Gastrocnemius medialis (tissue), 4 donors: ENCODE measurements at regions not wholly inside any gene's neighbourhood (a gene's known extent, or its start where the extent isn't known, plus 50 kb on each side); places are given as distances from the start of the nearest gene placed in this dataset.

ENCODE experiments used
- POLR2A ChIP-seq, 2 donors: fragments of 450-650 bp; IDR thresholded peaks; one replicate each; pipeline ENCODE4 v1.6.1; 2017; ENCODE audit warnings: antibody characterized with exemption in 2 of 2, mild to moderate bottlenecking in 2 of 2, moderate library complexity in 2 of 2
- TF ChIP-seq, protein P1 (sequence below), 5 experiments: fragments of 450-650 bp in 3 of 5; fragments of 200-600 bp in 2 of 5; sonication (generic) in 2 of 5; IDR thresholded peaks in 4 of 5; conservative IDR thresholded peaks in 1 of 5; 1 replicate in 4 of 5; 2 replicates in 1 of 5; pipeline ENCODE4 v1.5.1; 2016 to 2019; ENCODE audit warnings: antibody characterized with exemption in 5 of 5, mild to moderate bottlenecking in 3 of 5, moderate library complexity in 3 of 5

DNA sequence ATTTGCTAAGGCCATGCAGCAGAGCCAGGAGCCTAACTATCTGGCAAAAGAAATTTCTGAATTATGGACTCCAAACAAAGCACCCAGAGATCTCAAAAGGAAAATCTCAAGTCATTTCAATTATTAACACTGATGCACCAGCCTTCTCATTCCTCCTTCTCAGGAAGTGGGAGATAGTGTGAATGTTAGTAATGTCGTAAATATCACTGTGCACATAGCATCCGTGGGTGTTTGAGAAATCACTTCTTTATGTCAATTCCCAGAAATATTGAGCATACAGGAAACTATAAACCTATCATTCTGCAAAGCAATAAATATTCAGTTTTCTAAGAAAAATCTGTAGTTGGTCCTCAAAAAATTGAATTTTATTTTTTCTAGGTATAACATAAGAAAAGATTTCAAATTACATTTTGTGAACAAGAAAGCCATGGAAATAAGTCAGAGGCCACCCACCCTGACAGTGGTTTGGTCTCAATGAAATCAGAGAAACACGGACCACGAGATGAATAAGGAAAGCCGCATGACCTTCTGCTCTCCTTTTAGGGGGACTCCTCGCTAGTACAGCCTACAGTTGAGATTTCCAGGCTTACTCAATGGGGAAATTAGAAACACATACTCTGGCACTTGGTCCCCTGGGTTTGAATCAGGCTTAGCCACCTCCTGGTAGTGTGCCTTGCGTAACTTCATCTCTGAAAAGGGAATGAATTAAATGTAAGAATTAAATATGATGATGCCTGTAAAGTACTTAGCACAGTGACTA is 120.6 kb downstream of the DIRAS2 start:
- TF ChIP-seq, protein P1, sequence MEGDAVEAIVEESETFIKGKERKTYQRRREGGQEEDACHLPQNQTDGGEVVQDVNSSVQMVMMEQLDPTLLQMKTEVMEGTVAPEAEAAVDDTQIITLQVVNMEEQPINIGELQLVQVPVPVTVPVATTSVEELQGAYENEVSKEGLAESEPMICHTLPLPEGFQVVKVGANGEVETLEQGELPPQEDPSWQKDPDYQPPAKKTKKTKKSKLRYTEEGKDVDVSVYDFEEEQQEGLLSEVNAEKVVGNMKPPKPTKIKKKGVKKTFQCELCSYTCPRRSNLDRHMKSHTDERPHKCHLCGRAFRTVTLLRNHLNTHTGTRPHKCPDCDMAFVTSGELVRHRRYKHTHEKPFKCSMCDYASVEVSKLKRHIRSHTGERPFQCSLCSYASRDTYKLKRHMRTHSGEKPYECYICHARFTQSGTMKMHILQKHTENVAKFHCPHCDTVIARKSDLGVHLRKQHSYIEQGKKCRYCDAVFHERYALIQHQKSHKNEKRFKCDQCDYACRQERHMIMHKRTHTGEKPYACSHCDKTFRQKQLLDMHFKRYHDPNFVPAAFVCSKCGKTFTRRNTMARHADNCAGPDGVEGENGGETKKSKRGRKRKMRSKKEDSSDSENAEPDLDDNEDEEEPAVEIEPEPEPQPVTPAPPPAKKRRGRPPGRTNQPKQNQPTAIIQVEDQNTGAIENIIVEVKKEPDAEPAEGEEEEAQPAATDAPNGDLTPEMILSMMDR (IDR thresholded peaks at IDR 0.05 in 4 of 5, conservative IDR thresholded peaks at IDR 0.05 in 1 of 5) = no peak
- TF ChIP-seq POLR2A (IDR thresholded peaks at IDR 0.05) = no peak
